Endometrium (tissue), 2 donors: ENCODE measurements at regions not wholly inside any gene's neighbourhood (a gene's known extent, or its start where the extent isn't known, plus 50 kb on each side); places are given as distances from the start of the nearest gene placed in this dataset.

Experiments used
- FAIRE-seq: peaks from 2 replicates; lab custom pipeline; 2012; peaks lifted over from hg19 to GRCh38; lab: Jason Lieb, UNC
- donor health status: control.
- donor health status: control.

- no peak for FAIRE-seq
These were observed 70.8 kb upstream of the NXT1 start for GRCh38 chr20:23279836-23280235.

GRCh38 chr20:23278172-23278571, 72.4 kb upstream of the NXT1 start:
- FAIRE-seq = no peak

GRCh38 chr20:23277316-23277715, 73.3 kb upstream of the NXT1 start:
- no peak for FAIRE-seq

- FAIRE-seq = no peak
These were observed 76.8 kb upstream of the NXT1 start for GRCh38 chr20:23273776-23274175.

- no peak for FAIRE-seq
These were observed 78.2 kb upstream of the NXT1 start for GRCh38 chr20:23272176-23273029.

GRCh38 chr20:23270382-23270911, 80.1 kb upstream of the NXT1 start:
- no peak for FAIRE-seq

GRCh38 chr20:23269954-23270353, 80.6 kb upstream of the NXT1 start:
- FAIRE-seq = no peak

- no peak for FAIRE-seq
These were observed 81.7 kb upstream of the NXT1 start for GRCh38 chr20:23268792-23269354.

GRCh38 chr20:23267909-23268308, 82.7 kb upstream of the NXT1 start:
- no peak for FAIRE-seq

GRCh38 chr20:23266530-23267398, 83.8 kb upstream of the NXT1 start:
- FAIRE-seq = no peak

GRCh38 chr20:23265226-23265625, 85.4 kb upstream of the NXT1 start:
- FAIRE-seq = no peak

- FAIRE-seq = no peak
These were observed 86.0 kb upstream of the NXT1 start for GRCh38 chr20:23264545-23264944.

- no peak for FAIRE-seq
These were observed 90.3 kb upstream of the NXT1 start for GRCh38 chr20:23260181-23260840.

GRCh38 chr20:23258747-23259121, 91.9 kb upstream of the NXT1 start:
- FAIRE-seq = no peak

GRCh38 chr20:23257848-23258746, 92.5 kb upstream of the NXT1 start:
- FAIRE-seq = no peak

- no peak for FAIRE-seq
These were observed 93.4 kb upstream of the NXT1 start for GRCh38 chr20:23257106-23257761.

- no peak for FAIRE-seq
These were observed 94.7 kb upstream of the NXT1 start for GRCh38 chr20:23255716-23256385.

GRCh38 chr20:23255106-23255505, 95.5 kb upstream of the NXT1 start:
- no peak for FAIRE-seq

- no peak for FAIRE-seq
These were observed 96.1 kb upstream of the NXT1 start for GRCh38 chr20:23254505-23254904.

- no peak for FAIRE-seq
These were observed 96.6 kb upstream of the NXT1 start for GRCh38 chr20:23254034-23254433.
